NCI-H1092 treated with DMSO at 0.1 percent for 48 hours (cell line): ENCODE measurements at regions not wholly inside any gene's neighbourhood (a gene's known extent, or its start where the extent isn't known, plus 50 kb on each side); places are given as distances from the start of the nearest gene placed in this dataset.
A peak's percentile ranks its signal among the peaks of the same experiment; 100 is the strongest.
"Not testable (repeated sequence)": the region's sequence is repeated elsewhere in the genome, so short reads cannot be mapped to it uniquely, and the experiment has no call there.

ENCODE experiments used
- DNase-seq: peaks from one replicate; lab custom pipeline; 2025; lab: John Stamatoyannopoulos, UW

GRCh38 chr12:114192549-114192948, 213.4 kb downstream of the TBX5 start:
- DNase-seq: no peak

GRCh38 chr12:114192013-114192412, 213.9 kb downstream of the TBX5 start:
- DNase-seq: no peak

GRCh38 chr12:114191581-114191980, 214.4 kb downstream of the TBX5 start:
- no peak for DNase-seq

GRCh38 chr12:114190971-114191370, 215.0 kb downstream of the TBX5 start:
- no peak for DNase-seq

GRCh38 chr12:114189266-114189665, 216.7 kb downstream of the TBX5 start:
- DNase-seq: no peak

- DNase-seq: no peak
Observed at GRCh38 chr12:114186241-114187002, 219.5 kb downstream of the TBX5 start.

- DNase-seq: no peak
Observed at GRCh38 chr12:114185036-114185435, 218.9 kb upstream of the RBM19 start.

GRCh38 chr12:114174326-114174725, 208.2 kb upstream of the RBM19 start:
- no peak for DNase-seq

- DNase-seq: no peak
Observed at GRCh38 chr12:114172135-114172534, 206.0 kb upstream of the RBM19 start.

- no peak for DNase-seq
Observed at GRCh38 chr12:114168061-114168460, 201.9 kb upstream of the RBM19 start.

- no peak for DNase-seq
Observed at GRCh38 chr12:114167431-114167830, 201.3 kb upstream of the RBM19 start.

GRCh38 chr12:114166362-114166761, 200.2 kb upstream of the RBM19 start:
- DNase-seq: peak; percentile 32

GRCh38 chr12:114165921-114166320, 199.8 kb upstream of the RBM19 start:
- DNase-seq: no peak

GRCh38 chr12:114164351-114164750, 198.2 kb upstream of the RBM19 start:
- no peak for DNase-seq

- DNase-seq: no peak
Observed at GRCh38 chr12:114163771-114164170, 197.6 kb upstream of the RBM19 start.

GRCh38 chr12:114160445-114160844, 194.3 kb upstream of the RBM19 start:
- DNase-seq: no peak

GRCh38 chr12:114152890-114153289, 186.8 kb upstream of the RBM19 start:
- DNase-seq: no peak

GRCh38 chr12:114152066-114152465, 185.9 kb upstream of the RBM19 start:
- no peak for DNase-seq

- DNase-seq: not testable (repeated sequence)
Observed at GRCh38 chr12:114150584-114150983, 184.5 kb upstream of the RBM19 start.

- DNase-seq: no peak
Observed at GRCh38 chr12:114141921-114142564, 175.9 kb upstream of the RBM19 start.

GRCh38 chr12:114140576-114140975, 174.5 kb upstream of the RBM19 start:
- DNase-seq: no peak

- DNase-seq: no peak
Observed at GRCh38 chr12:114136631-114137030, 170.5 kb upstream of the RBM19 start.

GRCh38 chr12:114134922-114135321, 168.8 kb upstream of the RBM19 start:
- DNase-seq: no peak

GRCh38 chr12:114131824-114132223, 165.7 kb upstream of the RBM19 start:
- no peak for DNase-seq
